Stimulated activated CD4-positive, alpha-beta T cell treated with anti-CD3 and anti-CD28 coated beads, Interleukin-4, amount 100 ng/mL, for 4 hours (primary cell): ENCODE measurements at regions not wholly inside any gene's neighbourhood (a gene's known extent, or its start where the extent isn't known, plus 50 kb on each side); places are given as distances from the start of the nearest gene placed in this dataset.

Experiments used
- DNase-seq, 2 experiments: peaks; one replicate each; pipeline ENCODE4 v3.0.0-alpha.2; 2020

- DNase-seq: no peak
Measured at GRCh38 chr7:79862447-79863210, 272.0 kb upstream of the GNAI1 start.

- DNase-seq: no peak
Measured at GRCh38 chr7:79855172-79855571, 279.5 kb upstream of the GNAI1 start.

GRCh38 chr7:79854621-79855020 lies 280.0 kb upstream of the GNAI1 start:
- no peak for DNase-seq

GRCh38 chr7:79837915-79838314 lies 296.7 kb upstream of the GNAI1 start:
- DNase-seq: no peak

- no peak for DNase-seq
Measured at GRCh38 chr7:79833616-79834015, 301.0 kb upstream of the GNAI1 start.

GRCh38 chr7:79828866-79829265 lies 305.8 kb upstream of the GNAI1 start:
- DNase-seq: no peak

- DNase-seq: no peak
Measured at GRCh38 chr7:79823246-79823951, 311.2 kb upstream of the GNAI1 start.

- no peak for DNase-seq
Measured at GRCh38 chr7:79822620-79823240, 311.9 kb upstream of the GNAI1 start.

GRCh38 chr7:79820387-79820786 lies 314.2 kb upstream of the GNAI1 start:
- no peak for DNase-seq

- DNase-seq: no peak
Measured at GRCh38 chr7:79810916-79811315, 323.7 kb upstream of the GNAI1 start.

GRCh38 chr7:79806161-79806734 lies 328.4 kb upstream of the GNAI1 start:
- DNase-seq: no peak

GRCh38 chr7:79790656-79791262 lies 337.3 kb upstream of the MAGI2 start:
- no peak for DNase-seq

GRCh38 chr7:79789584-79790345 lies 336.3 kb upstream of the MAGI2 start:
- DNase-seq: no peak

GRCh38 chr7:79787623-79788022 lies 334.2 kb upstream of the MAGI2 start:
- DNase-seq: no peak

- no peak for DNase-seq
Measured at GRCh38 chr7:79787096-79787495, 333.6 kb upstream of the MAGI2 start.

- no peak for DNase-seq
Measured at GRCh38 chr7:79786187-79786586, 332.7 kb upstream of the MAGI2 start.

GRCh38 chr7:79785556-79785955 lies 332.1 kb upstream of the MAGI2 start:
- no peak for DNase-seq

GRCh38 chr7:79782906-79783305 lies 329.4 kb upstream of the MAGI2 start:
- no peak for DNase-seq

- DNase-seq: no peak
Measured at GRCh38 chr7:79782256-79782655, 328.8 kb upstream of the MAGI2 start.

GRCh38 chr7:79781716-79782115 lies 328.2 kb upstream of the MAGI2 start:
- no peak for DNase-seq

GRCh38 chr7:79778786-79779770 lies 325.6 kb upstream of the MAGI2 start:
- DNase-seq: no peak
